ACHN (cell line): ENCODE measurements at regions not wholly inside any gene's neighbourhood (a gene's known extent, or its start where the extent isn't known, plus 50 kb on each side); places are given as distances from the start of the nearest gene placed in this dataset.

Experiments used
- DNase-seq: peaks from one replicate; pipeline ENCODE4 v3.0.0-alpha.2; 2015
- in situ Hi-C: cut with HindIII; loops from 2 replicates; pipeline ENCODE4 v1.10.0; 2017; ENCODE audit warnings: low sequenced_read_pairs, low pct_ligation_motif_present, low pct_unique_long_range_greater_than_20kb

DNA sequence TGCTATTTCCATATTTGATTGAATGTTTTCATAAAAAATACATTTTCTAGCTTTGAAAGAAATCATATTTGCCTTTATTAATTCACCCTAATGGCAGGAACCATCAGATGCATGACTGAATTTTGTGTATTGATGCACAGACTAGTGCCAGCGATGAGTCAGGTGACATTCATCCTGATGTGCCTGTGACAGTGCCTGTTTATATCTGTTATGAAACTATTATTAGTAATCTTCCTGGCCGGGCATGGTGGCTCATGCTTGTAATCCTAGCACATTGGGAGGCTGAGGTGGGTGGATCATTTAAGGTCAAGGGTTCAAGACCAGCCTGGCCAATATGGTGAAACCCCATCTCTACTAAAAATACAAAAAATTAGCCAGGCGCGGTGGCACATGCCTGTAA, 170.0 kb downstream of the TSN start:
- DNase-seq, result no peak
- in situ Hi-C loops, result no loop called here

DNA sequence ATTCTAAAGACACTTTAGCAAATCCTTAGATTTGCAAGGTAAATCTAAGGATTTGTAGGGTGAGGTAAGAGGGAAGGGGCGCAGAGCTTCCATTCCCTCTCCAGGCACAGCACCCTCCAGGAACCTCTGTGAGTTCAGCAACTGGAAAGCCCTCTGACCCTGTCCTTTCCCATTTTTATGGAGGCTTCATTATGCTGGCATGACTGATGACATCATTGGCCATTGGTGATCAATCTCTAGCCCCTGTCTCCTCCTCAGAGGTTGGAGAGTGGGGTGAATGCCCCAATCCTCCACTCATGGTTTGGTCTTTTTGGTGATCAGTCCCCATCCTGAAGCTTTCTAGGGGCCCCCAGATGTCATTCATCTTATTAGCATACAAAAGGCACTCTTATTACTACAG, 187.8 kb downstream of the TSN start:
- no peak for DNase-seq
- in situ Hi-C loops, result no loop called here

- in situ Hi-C loops, result no loop called here
- no peak for DNase-seq
These were observed 188.8 kb downstream of the TSN start for GRCh38 chr2:121944072-121944831.

DNA sequence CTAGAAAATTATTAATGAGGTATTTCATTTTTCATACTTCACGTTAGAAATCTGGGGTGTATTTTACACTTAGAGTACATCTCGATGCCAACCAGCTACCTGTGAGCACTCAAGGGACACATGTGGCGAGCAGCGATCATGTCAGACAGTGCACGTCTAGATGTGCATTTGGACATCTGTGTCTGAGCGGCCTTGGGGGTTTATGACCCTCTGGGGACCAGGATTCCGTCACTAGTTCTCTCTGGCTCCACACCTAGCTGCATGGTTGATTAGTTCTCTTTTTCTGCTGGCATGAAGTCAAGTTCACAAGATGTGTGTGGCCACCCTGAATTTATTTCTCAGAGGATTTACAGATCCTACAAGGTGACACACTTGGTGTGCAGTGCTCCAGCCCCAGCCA, 192.2 kb downstream of the TSN start:
- DNase-seq, result no peak
- in situ Hi-C loops, result no loop called here

- in situ Hi-C loops, result no loop called here
- no peak for DNase-seq
These were observed 193.8 kb downstream of the TSN start for GRCh38 chr2:121949271-121949670.

DNA sequence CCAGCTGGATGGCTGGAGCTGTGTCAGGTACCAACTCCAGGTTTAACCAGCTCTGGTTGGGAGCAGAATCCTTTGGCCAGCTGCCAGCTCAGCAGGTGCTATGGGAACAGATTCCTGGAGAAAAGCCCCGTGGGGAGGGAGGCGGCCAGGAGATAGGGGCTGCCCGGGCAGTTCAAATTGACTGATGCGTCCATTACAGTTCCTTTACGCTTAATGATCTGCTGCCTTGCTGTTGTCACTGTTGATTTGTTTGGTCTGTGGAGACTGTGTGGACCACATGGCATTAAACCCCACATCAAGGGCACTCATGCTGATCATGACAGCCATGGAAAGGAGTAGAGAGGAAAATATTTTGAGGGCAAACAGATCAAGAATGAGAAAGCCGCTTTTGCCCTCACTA, 200.0 kb downstream of the TSN start:
- no peak for DNase-seq
- in situ Hi-C loops, result no loop called here

GRCh38 chr2:121955872-121956271, 200.4 kb downstream of the TSN start:
- in situ Hi-C loops, result no loop called here

GRCh38 chr2:121960251-121960650, 204.8 kb downstream of the TSN start:
- no peak for DNase-seq
- in situ Hi-C loops, result no loop called here

More at GRCh38 chr2:121955872-121956271, 200.4 kb downstream of the TSN start:
- no peak for DNase-seq

DNA sequence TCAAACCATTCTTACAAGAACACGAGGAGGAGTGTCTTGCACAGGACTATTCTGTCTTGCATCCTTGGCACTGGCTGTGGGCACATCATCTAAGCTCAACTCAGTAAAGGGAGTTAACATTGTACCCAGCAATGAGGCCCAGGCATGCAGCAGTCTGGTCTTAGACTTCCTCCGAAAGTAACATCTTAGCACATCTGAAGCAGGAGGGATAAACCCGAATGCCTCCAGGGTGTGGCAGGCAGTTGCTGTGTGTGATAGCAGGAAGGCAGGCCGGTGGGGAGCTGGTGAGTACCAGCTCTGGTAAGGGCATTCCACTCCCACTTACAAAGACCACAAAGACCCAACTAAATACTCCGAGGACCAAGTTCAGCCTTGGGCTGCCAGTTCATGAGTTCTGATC, 206.3 kb downstream of the TSN start:
- in situ Hi-C loops, result no loop called here
- DNase-seq, result no peak

- DNase-seq, result no peak
- in situ Hi-C loops, result no loop called here
These were observed 210.2 kb downstream of the TSN start for GRCh38 chr2:121965661-121966060.

DNA sequence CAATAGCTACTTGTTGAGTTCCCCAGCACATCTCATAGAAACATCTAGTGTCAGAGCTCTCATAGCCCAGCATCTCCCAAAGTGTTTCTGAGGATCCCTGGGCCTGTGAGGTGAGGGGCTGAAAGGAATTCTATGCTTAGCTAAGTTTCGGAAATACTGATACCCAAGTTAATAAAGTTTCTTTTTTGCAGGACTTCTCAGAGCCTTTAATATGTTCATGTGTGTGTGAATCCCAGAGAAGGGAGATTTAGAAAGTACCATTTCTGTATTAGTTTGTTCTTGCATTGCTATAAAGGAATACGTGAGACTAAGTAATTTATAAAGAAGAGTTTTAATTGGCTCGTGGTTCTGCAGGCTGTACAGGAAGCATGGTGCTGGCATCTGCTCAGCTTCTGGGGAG, 211.2 kb downstream of the TSN start:
- in situ Hi-C loops, result no loop called here
- DNase-seq, result no peak

DNA sequence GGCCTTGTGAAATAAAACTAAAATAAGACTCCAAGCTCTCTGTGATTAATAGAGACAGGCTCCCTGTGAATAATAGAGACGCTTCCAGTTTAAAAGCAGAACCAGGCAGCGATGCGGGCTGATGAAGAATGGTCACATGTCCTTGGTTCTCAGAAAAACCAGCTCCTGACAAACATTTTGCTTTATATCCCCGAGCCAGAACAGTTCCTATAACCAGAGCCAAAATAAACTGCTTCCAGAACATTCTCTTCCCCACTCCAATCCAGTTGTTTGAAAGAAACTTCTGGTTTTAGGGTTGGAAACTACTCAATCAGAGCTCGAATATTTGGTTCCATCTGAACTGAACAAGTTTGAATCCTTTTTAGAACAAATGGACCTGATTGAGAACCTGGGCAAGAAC, 213.7 kb downstream of the TSN start:
- DNase-seq, result no peak

GRCh38 chr2:121969766-121970639, 214.6 kb downstream of the TSN start:
- DNase-seq, result no peak
- in situ Hi-C loops, result no loop called here

More for the DNA sequence above, 213.7 kb downstream of the TSN start:
- in situ Hi-C loops, result no loop called here

DNA sequence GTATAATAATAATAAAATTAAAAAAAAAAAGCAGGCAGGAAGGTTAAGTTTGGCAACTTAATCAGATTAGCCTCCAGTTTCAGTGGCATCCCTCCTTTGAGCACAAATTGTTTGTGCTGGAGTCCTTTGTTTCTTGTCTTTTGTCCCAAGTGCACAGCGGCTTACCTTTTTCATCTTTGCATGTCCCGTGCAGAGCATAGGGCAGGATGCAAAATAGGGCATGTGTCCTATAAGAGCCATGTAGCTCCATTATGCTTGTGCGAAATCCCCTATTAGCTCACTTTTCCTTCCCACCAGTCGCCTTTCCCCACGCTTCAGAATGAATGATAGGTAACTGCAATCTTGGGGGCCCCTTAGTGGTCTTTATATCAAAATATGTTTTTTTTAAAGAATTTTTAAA, 216.8 kb downstream of the TSN start:
- in situ Hi-C loops, result no loop called here
- no peak for DNase-seq

- peak; percentile 85 for DNase-seq
- in situ Hi-C loops, result no loop called here
These were observed 219.6 kb downstream of the TSN start for GRCh38 chr2:121974897-121975661.

- in situ Hi-C loops, result no loop called here
- DNase-seq, result no peak
These were observed 221.5 kb downstream of the TSN start for GRCh38 chr2:121976926-121977325.

DNA sequence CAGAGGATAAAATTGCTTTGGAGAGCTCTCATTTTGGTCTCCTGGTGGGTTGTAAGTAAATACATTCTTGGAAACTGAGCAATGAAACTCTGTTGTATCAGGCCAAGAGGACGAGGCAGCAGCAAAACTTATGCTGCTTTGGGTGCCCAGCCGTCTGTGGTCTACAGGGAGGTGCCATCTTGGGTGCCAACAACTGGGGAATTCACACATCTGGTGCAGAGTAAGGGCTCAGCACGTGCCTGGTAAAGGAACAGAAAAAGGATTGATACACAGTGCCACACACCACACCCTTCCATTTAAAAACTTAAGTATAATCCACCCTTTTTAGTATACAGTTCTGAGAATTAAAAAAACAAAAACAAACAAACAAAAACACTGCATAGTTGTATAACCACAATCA, 221.9 kb downstream of the TSN start:
- in situ Hi-C loops, result no loop called here
- no peak for DNase-seq

GRCh38 chr2:121992700-121993099, 237.2 kb downstream of the TSN start:
- in situ Hi-C loops, result no loop called here
- DNase-seq, result no peak

DNA sequence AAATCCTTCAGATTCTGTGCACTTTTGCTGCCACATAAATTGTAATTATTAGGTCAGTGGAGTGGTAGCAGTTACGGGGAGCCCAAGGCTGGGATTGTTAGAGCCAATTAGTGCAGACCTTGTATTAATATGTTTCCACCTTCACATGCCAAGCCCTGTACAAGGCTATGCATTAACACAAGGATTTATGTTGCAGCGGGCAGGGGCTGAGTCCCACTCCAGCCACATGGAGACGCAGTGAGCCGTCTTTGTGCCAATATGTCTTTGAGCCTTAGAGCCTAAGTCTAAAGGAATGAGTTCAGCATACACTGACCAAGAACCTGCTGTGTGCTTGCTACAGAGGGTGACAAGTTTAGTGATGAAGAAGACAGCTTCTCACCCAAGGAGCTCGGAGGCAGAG, 238.2 kb downstream of the TSN start:
- in situ Hi-C loops, result no loop called here
- DNase-seq, result no peak
